ENCODE measurements at regions not wholly inside any gene's neighbourhood (a gene's known extent, or its start where the extent isn't known, plus 50 kb on each side); places are given as distances from the start of the nearest gene placed in this dataset.

- no peak for DNase-seq (ENCODE audit: low read depth in 4 of 4, low spot score in 2 of 4)
Observed at GRCh38 chr4:58561170-58561569, 1451.0 kb upstream of the IGFBP7 start.

- DNase-seq (ENCODE audit: low read depth in 4 of 4, low spot score in 2 of 4) = no peak
Observed at GRCh38 chr4:58560736-58561135, 1450.6 kb upstream of the IGFBP7 start.

GRCh38 chr4:58553679-58554078 lies 1443.5 kb upstream of the IGFBP7 start:
- DNase-seq (ENCODE audit: low read depth in 4 of 4, low spot score in 2 of 4) = no peak

GRCh38 chr4:58553031-58553430 lies 1442.8 kb upstream of the IGFBP7 start:
- DNase-seq (ENCODE audit: low read depth in 4 of 4, low spot score in 2 of 4) = no peak

- no peak for DNase-seq (ENCODE audit: low read depth in 4 of 4, low spot score in 2 of 4)
Observed at GRCh38 chr4:58551676-58552075, 1441.5 kb upstream of the IGFBP7 start.

GRCh38 chr4:58543465-58543864 lies 1433.3 kb upstream of the IGFBP7 start:
- DNase-seq (ENCODE audit: low read depth in 4 of 4, low spot score in 2 of 4) = no peak

GRCh38 chr4:58541926-58542325 lies 1431.7 kb upstream of the IGFBP7 start:
- DNase-seq (ENCODE audit: low read depth in 4 of 4, low spot score in 2 of 4) = no peak

GRCh38 chr4:58522765-58523382 lies 1412.7 kb upstream of the IGFBP7 start:
- no peak for DNase-seq (ENCODE audit: low read depth in 4 of 4, low spot score in 2 of 4)

- no peak for DNase-seq (ENCODE audit: low read depth in 4 of 4, low spot score in 2 of 4)
Observed at GRCh38 chr4:58515226-58515625, 1405.0 kb upstream of the IGFBP7 start.

GRCh38 chr4:58514299-58514698 lies 1404.1 kb upstream of the IGFBP7 start:
- DNase-seq (ENCODE audit: low read depth in 4 of 4, low spot score in 2 of 4) = no peak

- no peak for DNase-seq (ENCODE audit: low read depth in 4 of 4, low spot score in 2 of 4)
Observed at GRCh38 chr4:58510652-58511051, 1400.5 kb upstream of the IGFBP7 start.

- DNase-seq (ENCODE audit: low read depth in 4 of 4, low spot score in 2 of 4) = no peak
Observed at GRCh38 chr4:58507079-58507478, 1396.9 kb upstream of the IGFBP7 start.

GRCh38 chr4:58502839-58503238 lies 1392.7 kb upstream of the IGFBP7 start:
- no peak for DNase-seq (ENCODE audit: low read depth in 4 of 4, low spot score in 2 of 4)

GRCh38 chr4:58499182-58499581 lies 1389.0 kb upstream of the IGFBP7 start:
- DNase-seq (ENCODE audit: low read depth in 4 of 4, low spot score in 2 of 4) = no peak

GRCh38 chr4:58491620-58492019 lies 1381.4 kb upstream of the IGFBP7 start:
- no peak for DNase-seq (ENCODE audit: low read depth in 4 of 4, low spot score in 2 of 4)

- DNase-seq (ENCODE audit: low read depth in 4 of 4, low spot score in 2 of 4) = no peak
Observed at GRCh38 chr4:58477950-58478349, 1367.8 kb upstream of the IGFBP7 start.

GRCh38 chr4:58477513-58477912 lies 1367.3 kb upstream of the IGFBP7 start:
- no peak for DNase-seq (ENCODE audit: low read depth in 4 of 4, low spot score in 2 of 4)

GRCh38 chr4:58475097-58475496 lies 1364.9 kb upstream of the IGFBP7 start:
- DNase-seq (ENCODE audit: low read depth in 4 of 4, low spot score in 2 of 4) = no peak

- DNase-seq (ENCODE audit: low read depth in 4 of 4, low spot score in 2 of 4) = no peak
Observed at GRCh38 chr4:58465031-58465430, 1354.8 kb upstream of the IGFBP7 start.

- DNase-seq (ENCODE audit: low read depth in 4 of 4, low spot score in 2 of 4) = no peak
Observed at GRCh38 chr4:58456727-58457384, 1346.7 kb upstream of the IGFBP7 start.

GRCh38 chr4:58453956-58454355 lies 1343.8 kb upstream of the IGFBP7 start:
- no peak for DNase-seq (ENCODE audit: low read depth in 4 of 4, low spot score in 2 of 4)

GRCh38 chr4:58451707-58452106 lies 1341.5 kb upstream of the IGFBP7 start:
- no peak for DNase-seq (ENCODE audit: low read depth in 4 of 4, low spot score in 2 of 4)

- no peak for DNase-seq (ENCODE audit: low read depth in 4 of 4, low spot score in 2 of 4)
Observed at GRCh38 chr4:58435871-58436270, 1325.7 kb upstream of the IGFBP7 start.
